Osteocyte (in vitro differentiated cells): ENCODE measurements at regions not wholly inside any gene's neighbourhood (a gene's known extent, or its start where the extent isn't known, plus 50 kb on each side); places are given as distances from the start of the nearest gene placed in this dataset.
A peak's percentile ranks its signal among the peaks of the same experiment; 100 is the strongest.

Experiments
- DNase-seq: peaks from one replicate; pipeline ENCODE4 v3.0.0; 2021; ENCODE audit warnings: mixed read lengths; ENCODE audit not compliant: unreplicated experiment; ENCODE audit errors: extremely low spot score
- H3K27ac Mint-ChIP-seq: one replicate; pipeline ENCODE4 v1.8.0; 2021; ENCODE audit warnings: mild to moderate bottlenecking, mixed read lengths; ENCODE audit not compliant: unreplicated experiment
- H3K27me3 Mint-ChIP-seq: one replicate; pipeline ENCODE4 v1.8.0; 2021; ENCODE audit warnings: mixed read lengths; ENCODE audit not compliant: unreplicated experiment
- H3K36me3 Mint-ChIP-seq: one replicate; pipeline ENCODE4 v1.8.0; 2021; ENCODE audit warnings: mixed read lengths; ENCODE audit not compliant: unreplicated experiment
- H3K4me1 Mint-ChIP-seq: one replicate; pipeline ENCODE4 v1.8.0; 2021; ENCODE audit warnings: mixed read lengths; ENCODE audit not compliant: unreplicated experiment
- H3K4me3 Mint-ChIP-seq: one replicate; pipeline ENCODE4 v1.8.0; 2021; ENCODE audit warnings: mild to moderate bottlenecking, moderate library complexity, mixed read lengths; ENCODE audit not compliant: unreplicated experiment
- H3K9me3 Mint-ChIP-seq: one replicate; pipeline ENCODE4 v1.8.0; 2021; ENCODE audit warnings: mixed read lengths; ENCODE audit not compliant: unreplicated experiment
- CTCF ChIP-seq: fragments of 200-600 bp; sonication (generic); IDR thresholded peaks from 2 replicates; pipeline ENCODE4 v1.5.0; 2021; ENCODE audit warnings: antibody characterized with exemption, mild to moderate bottlenecking, moderate library complexity

DNA sequence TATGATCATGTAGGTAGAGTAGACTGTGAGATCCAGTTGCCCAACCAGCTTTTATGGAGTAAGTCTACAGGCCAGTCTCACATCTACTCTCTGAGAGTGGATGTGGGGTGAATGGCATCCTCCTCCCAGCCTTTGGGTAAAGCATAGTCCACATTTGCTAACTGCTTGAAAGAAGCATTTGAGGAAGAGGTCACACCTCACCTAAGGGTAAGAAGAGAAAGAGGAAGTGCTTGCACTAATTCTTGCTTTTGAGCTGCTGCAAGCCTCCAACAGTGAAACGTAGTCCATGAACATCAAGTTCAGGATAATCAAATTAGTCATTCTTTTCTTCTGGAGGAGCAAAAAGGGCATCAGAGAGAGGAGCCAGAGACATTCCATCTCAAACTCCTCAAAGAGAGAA, 93.9 kb upstream of the AGR3 start:
- Mint-ChIP-seq H3K27me3 (no peaks in the 10 kb centered on the region), H3K4me1 (peaks cover 40% of the 10 kb centered on the region), H3K36me3 (no peaks in the 10 kb centered on the region), H3K27ac (no peak overlapping the region), H3K4me3 (no peak overlapping the region), H3K9me3 (no peaks in the 10 kb centered on the region)
- no peak for DNase-seq
- no peak for TF ChIP-seq CTCF

- Mint-ChIP-seq H3K4me3 (no peak overlapping the region), H3K4me1 (peaks cover 45% of the 10 kb centered on the region), H3K36me3 (no peaks in the 10 kb centered on the region), H3K9me3 (no peaks in the 10 kb centered on the region), H3K27ac (peak overlapping the region; percentile 68), H3K27me3 (no peaks in the 10 kb centered on the region)
- TF ChIP-seq CTCF, result no peak
- DNase-seq, result no peak
Measured at GRCh38 chr7:16978358-16979244, 96.8 kb upstream of the AGR3 start.

- H3K4me3 Mint-ChIP-seq, result no peak overlapping the region
- H3K36me3 Mint-ChIP-seq, result no peaks in the 10 kb centered on the region
- H3K9me3 Mint-ChIP-seq, result no peaks in the 10 kb centered on the region
- DNase-seq, result no peak
- peaks cover 49% of the 10 kb centered on the region for H3K4me1 Mint-ChIP-seq
- no peak for TF ChIP-seq CTCF
- peak overlapping the region; percentile 31 for H3K27ac Mint-ChIP-seq
- no peaks in the 10 kb centered on the region for H3K27me3 Mint-ChIP-seq
Measured at GRCh38 chr7:16980539-16980938, 98.8 kb upstream of the AGR3 start.

DNA sequence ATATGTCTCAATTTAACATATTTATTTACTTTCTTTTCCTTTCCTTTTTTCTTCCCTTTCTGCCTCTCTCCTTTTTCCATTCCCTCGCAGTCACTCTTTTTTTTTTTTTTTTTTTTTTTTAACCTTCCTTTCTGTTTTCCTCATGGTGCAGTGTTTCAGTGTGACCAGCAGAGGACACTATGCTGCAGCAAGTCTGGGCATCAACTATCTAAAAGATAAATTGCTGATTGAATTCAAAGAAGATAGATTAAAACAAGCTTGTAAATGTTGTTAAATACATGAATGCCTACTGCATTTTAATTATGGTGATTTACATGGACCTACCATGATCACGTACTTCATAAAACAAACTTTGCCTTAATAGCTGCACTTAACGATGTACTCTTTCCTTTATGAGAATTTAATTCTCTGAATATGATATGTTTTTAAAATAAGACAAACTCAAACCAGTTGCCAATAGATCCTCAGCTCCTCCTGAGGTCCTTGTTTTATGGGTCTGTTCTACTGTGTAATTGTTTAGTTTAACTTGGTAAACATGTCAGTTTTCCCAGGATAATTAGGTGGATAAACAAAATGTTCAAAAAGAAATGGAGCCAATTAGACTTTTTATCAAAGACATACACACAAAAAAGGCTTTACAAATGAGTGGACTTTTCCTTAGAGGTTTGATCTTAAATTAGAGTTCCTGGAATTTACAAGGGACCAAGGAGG, 101.0 kb upstream of the AGR3 start:
- DNase-seq, result no peak
- peak; percentile 87 for TF ChIP-seq CTCF
- Mint-ChIP-seq H3K36me3 (no peaks in the 10 kb centered on the region), H3K9me3 (no peaks in the 10 kb centered on the region), H3K27ac (peak overlapping the region; percentile 32), H3K4me1 (peaks cover 42% of the 10 kb centered on the region), H3K27me3 (no peaks in the 10 kb centered on the region), H3K4me3 (peak overlapping the region; percentile 49)

- Mint-ChIP-seq H3K27me3 (no peaks in the 10 kb centered on the region), H3K27ac (no peak overlapping the region), H3K36me3 (no peaks in the 10 kb centered on the region), H3K4me3 (no peak overlapping the region), H3K4me1 (peaks cover 33% of the 10 kb centered on the region), H3K9me3 (no peaks in the 10 kb centered on the region)
- no peak for TF ChIP-seq CTCF
- no peak for DNase-seq
Measured at GRCh38 chr7:16984375-16984774, 102.6 kb upstream of the AGR3 start.
